ENCODE measurements at regions not wholly inside any gene's neighbourhood (a gene's known extent, or its start where the extent isn't known, plus 50 kb on each side); places are given as distances from the start of the nearest gene placed in this dataset.
"Not testable (repeated sequence)": the region's sequence is repeated elsewhere in the genome, so short reads cannot be mapped to it uniquely, and the experiment has no call there.

GRCh38 chr3:178967177-178967532, 104.5 kb downstream of the ZMAT3 start:
- no peaks in the 10 kb centered on the region for H3K9me3 ChIP-seq
- H3K4me3 ChIP-seq = no peak overlapping the region

GRCh38 chr3:178966299-178967176, 105.1 kb downstream of the ZMAT3 start:
- no peaks in the 10 kb centered on the region for H3K36me3 ChIP-seq (replicated peaks)
- H3K4me1 ChIP-seq = peaks cover 3% of the 10 kb centered on the region
- no peak overlapping the region for H3K4me3 ChIP-seq
- in situ Hi-C loops (cut with MboI; ENCODE audit: low sequenced_read_pairs) = loop anchor here (25.0 kb wide), 1 partner anchor 529 kb away; no protein-coding TSS in a partner anchor
- H3K9me3 ChIP-seq = no peaks in the 10 kb centered on the region
- no peaks in the 10 kb centered on the region for H3K27me3 ChIP-seq (ENCODE audit: low read depth)
- peak in 1 of 2 experiments; percentile 61 for DNase-seq (ENCODE audit: low spot score in 2 of 2)

More at GRCh38 chr3:178967177-178967532, 104.5 kb downstream of the ZMAT3 start:
- Histone ChIP-seq H3K4me1 (peaks cover 3% of the 10 kb centered on the region), H3K36me3 (replicated peaks) (no peaks in the 10 kb centered on the region), H3K27me3 (ENCODE audit: low read depth) (no peaks in the 10 kb centered on the region)
- in situ Hi-C loops (cut with MboI; ENCODE audit: low sequenced_read_pairs) = loop anchor here (25.0 kb wide), 1 partner anchor 530 kb away; no protein-coding TSS in a partner anchor
- no peak for DNase-seq (ENCODE audit: low spot score in 2 of 2)

DNA sequence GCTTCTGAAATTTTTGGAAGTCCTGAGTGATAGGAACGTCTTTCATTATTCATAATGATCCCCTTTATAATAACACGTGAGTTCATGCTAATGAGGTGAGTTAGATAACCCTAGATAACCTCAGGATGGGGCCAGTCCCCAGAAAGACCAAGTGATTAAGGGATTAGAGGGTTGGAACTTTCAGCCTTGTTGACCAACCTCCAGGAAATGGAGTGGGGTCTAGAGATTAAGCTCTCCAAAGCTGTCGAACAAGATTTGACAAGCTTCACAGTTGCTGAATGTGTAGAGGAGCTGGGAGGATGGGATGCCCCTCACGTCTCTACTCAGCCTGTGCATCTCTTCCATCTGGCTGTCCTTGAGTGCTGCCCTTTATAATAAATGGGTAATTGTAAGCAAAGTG, 107.1 kb downstream of the ZMAT3 start:
- no peaks in the 10 kb centered on the region for H3K27me3 ChIP-seq (ENCODE audit: low read depth)
- no peak overlapping the region for H3K4me3 ChIP-seq
- no peaks in the 10 kb centered on the region for H3K9me3 ChIP-seq
- H3K36me3 ChIP-seq (replicated peaks) = no peaks in the 10 kb centered on the region
- no peak for DNase-seq (ENCODE audit: low spot score in 2 of 2)
- H3K4me1 ChIP-seq = peaks cover 15% of the 10 kb centered on the region
- in situ Hi-C loops (cut with MboI; ENCODE audit: low sequenced_read_pairs) = loop anchor here (25.0 kb wide), 1 partner anchor 527 kb away; no protein-coding TSS in a partner anchor

DNA sequence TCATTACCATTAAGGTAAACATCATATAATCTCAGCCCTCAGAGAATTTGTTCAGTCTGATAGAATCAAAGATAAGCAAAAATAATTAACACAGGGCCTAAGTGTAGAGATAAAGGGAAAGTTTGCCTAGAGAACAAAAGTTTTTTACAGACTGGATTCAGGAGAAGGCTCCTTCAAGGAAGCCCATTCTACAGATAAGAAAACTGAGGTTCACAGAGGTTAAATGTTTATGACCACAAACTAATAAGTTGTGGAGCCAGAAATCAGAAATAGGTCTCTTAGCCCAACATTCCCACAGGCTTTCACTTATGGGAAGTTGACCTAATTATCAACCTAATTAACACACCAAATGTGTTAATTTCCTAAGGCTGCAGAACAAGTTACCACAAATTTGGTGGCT, 110.7 kb downstream of the ZMAT3 start:
- peaks cover 17% of the 10 kb centered on the region for H3K4me1 ChIP-seq
- no peaks in the 10 kb centered on the region for H3K9me3 ChIP-seq
- in situ Hi-C loops (cut with MboI; ENCODE audit: low sequenced_read_pairs) = loop anchor here (25.0 kb wide), 1 partner anchor 524 kb away; no protein-coding TSS in a partner anchor
- no peak overlapping the region for H3K4me3 ChIP-seq
- no peaks in the 10 kb centered on the region for H3K27me3 ChIP-seq (ENCODE audit: low read depth)
- DNase-seq (ENCODE audit: low spot score in 2 of 2) = no peak
- no peaks in the 10 kb centered on the region for H3K36me3 ChIP-seq (replicated peaks)

GRCh38 chr3:178960181-178960580, 111.4 kb downstream of the ZMAT3 start:
- in situ Hi-C loops (cut with MboI; ENCODE audit: low sequenced_read_pairs) = loop anchor here (25.0 kb wide), 1 partner anchor 523 kb away; no protein-coding TSS in a partner anchor
- no peaks in the 10 kb centered on the region for H3K9me3 ChIP-seq
- H3K36me3 ChIP-seq (replicated peaks) = no peaks in the 10 kb centered on the region
- no peaks in the 10 kb centered on the region for H3K27me3 ChIP-seq (ENCODE audit: low read depth)
- H3K4me1 ChIP-seq = peaks cover 17% of the 10 kb centered on the region
- no peak overlapping the region for H3K4me3 ChIP-seq
- peak in 1 of 2 experiments; percentile 49 for DNase-seq (ENCODE audit: low spot score in 2 of 2)

- in situ Hi-C loops (cut with MboI; ENCODE audit: low sequenced_read_pairs) = loop anchor here (25.0 kb wide), 1 partner anchor 513 kb away; no protein-coding TSS in a partner anchor
- Histone ChIP-seq H3K36me3 (replicated peaks) (no peaks in the 10 kb centered on the region), H3K4me1 (no peaks in the 10 kb centered on the region), H3K4me3 (no peak overlapping the region), H3K27me3 (ENCODE audit: low read depth) (no peaks in the 10 kb centered on the region), H3K9me3 (no peaks in the 10 kb centered on the region)
- no peak for DNase-seq (ENCODE audit: low spot score in 2 of 2)
Measured at GRCh38 chr3:178950676-178951075, 120.9 kb downstream of the ZMAT3 start.

GRCh38 chr3:178949896-178950295, 121.7 kb downstream of the ZMAT3 start:
- in situ Hi-C loops (cut with MboI; ENCODE audit: low sequenced_read_pairs) = loop anchor here (25.0 kb wide), 1 partner anchor 513 kb away; no protein-coding TSS in a partner anchor
- no peak overlapping the region for H3K4me3 ChIP-seq
- H3K27me3 ChIP-seq (ENCODE audit: low read depth) = no peaks in the 10 kb centered on the region
- no peaks in the 10 kb centered on the region for H3K4me1 ChIP-seq
- DNase-seq (ENCODE audit: low spot score in 2 of 2) = no peak
- no peaks in the 10 kb centered on the region for H3K36me3 ChIP-seq (replicated peaks)
- H3K9me3 ChIP-seq = no peaks in the 10 kb centered on the region

GRCh38 chr3:178948546-178948945, 123.1 kb downstream of the ZMAT3 start:
- H3K4me3 ChIP-seq = no peak overlapping the region
- no peaks in the 10 kb centered on the region for H3K4me1 ChIP-seq
- H3K36me3 ChIP-seq (replicated peaks) = no peaks in the 10 kb centered on the region
- no peaks in the 10 kb centered on the region for H3K9me3 ChIP-seq
- in situ Hi-C loops (cut with MboI; ENCODE audit: low sequenced_read_pairs) = no loop called here
- H3K27me3 ChIP-seq (ENCODE audit: low read depth) = no peaks in the 10 kb centered on the region
- no peak for DNase-seq (ENCODE audit: low spot score in 2 of 2)

DNA sequence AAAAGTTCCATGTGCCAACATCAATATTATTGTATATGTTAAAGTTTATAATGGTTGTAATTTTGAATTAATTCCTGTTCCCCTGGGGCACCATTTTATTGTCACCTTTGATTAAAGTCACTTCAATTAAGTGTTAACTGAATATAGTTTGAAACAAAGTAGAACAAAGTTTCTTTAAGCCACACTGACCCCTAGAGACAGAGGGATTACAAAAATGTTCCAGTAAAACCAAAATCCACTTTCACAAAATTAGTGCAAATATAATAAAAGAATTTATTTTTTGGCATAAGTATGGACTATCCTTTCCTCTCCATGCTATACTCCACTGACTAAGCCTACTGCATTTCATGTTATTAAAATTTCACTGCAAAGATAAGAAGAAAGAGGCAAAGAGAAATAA, 123.9 kb downstream of the ZMAT3 start:
- no peaks in the 10 kb centered on the region for H3K9me3 ChIP-seq
- no peak for DNase-seq (ENCODE audit: low spot score in 2 of 2)
- H3K27me3 ChIP-seq (ENCODE audit: low read depth) = no peaks in the 10 kb centered on the region
- no peaks in the 10 kb centered on the region for H3K4me1 ChIP-seq
- in situ Hi-C loops (cut with MboI; ENCODE audit: low sequenced_read_pairs) = no loop called here
- no peak overlapping the region for H3K4me3 ChIP-seq
- no peaks in the 10 kb centered on the region for H3K36me3 ChIP-seq (replicated peaks)

DNA sequence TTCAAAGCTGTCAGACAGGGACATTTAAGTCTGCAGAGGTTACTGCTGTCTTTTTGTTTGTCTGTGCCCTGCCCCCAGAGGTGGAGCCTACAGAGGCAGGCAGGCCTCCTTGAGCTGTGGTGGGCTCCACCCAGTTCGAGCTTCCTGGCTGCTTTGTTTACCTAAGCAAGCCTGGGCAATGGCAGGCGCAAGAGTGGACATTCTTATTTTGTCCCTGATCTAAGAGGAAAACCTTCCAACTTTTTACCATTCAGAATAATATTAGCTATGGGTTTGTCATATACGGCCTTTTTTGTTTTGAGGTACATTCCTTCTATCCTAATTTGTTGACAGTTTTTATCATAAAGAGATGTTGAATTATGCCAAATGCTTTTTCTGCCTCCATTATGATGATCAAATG, 129.3 kb downstream of the ZMAT3 start:
- in situ Hi-C loops (cut with MboI; ENCODE audit: low sequenced_read_pairs); H3K27me3 ChIP-seq (ENCODE audit: low read depth); H3K4me1 ChIP-seq; H3K36me3 ChIP-seq (replicated peaks); H3K9me3 ChIP-seq; DNase-seq (ENCODE audit: low spot score in 2 of 2); H3K4me3 ChIP-seq: not testable (repeated sequence)

- Histone ChIP-seq H3K4me1 (no peaks in the 10 kb centered on the region), H3K27me3 (ENCODE audit: low read depth) (no peaks in the 10 kb centered on the region), H3K9me3 (no peaks in the 10 kb centered on the region), H3K4me3 (no peak overlapping the region), H3K36me3 (replicated peaks) (no peaks in the 10 kb centered on the region)
- in situ Hi-C loops (cut with MboI; ENCODE audit: low sequenced_read_pairs) = no loop called here
- no peak for DNase-seq (ENCODE audit: low spot score in 2 of 2)
Measured at GRCh38 chr3:178930116-178930515, 141.5 kb downstream of the ZMAT3 start.

GRCh38 chr3:178916223-178916622, 155.4 kb downstream of the ZMAT3 start:
- in situ Hi-C loops (cut with MboI; ENCODE audit: low sequenced_read_pairs) = no loop called here
- Histone ChIP-seq H3K4me3 (no peak overlapping the region), H3K4me1 (no peaks in the 10 kb centered on the region), H3K27me3 (ENCODE audit: low read depth) (no peaks in the 10 kb centered on the region), H3K36me3 (replicated peaks) (no peaks in the 10 kb centered on the region), H3K9me3 (peaks cover 4% of the 10 kb centered on the region)
- DNase-seq (ENCODE audit: low spot score in 2 of 2) = no peak

GRCh38 chr3:178915365-178915764, 156.2 kb downstream of the ZMAT3 start:
- in situ Hi-C loops (cut with MboI; ENCODE audit: low sequenced_read_pairs) = no loop called here
- Histone ChIP-seq H3K27me3 (ENCODE audit: low read depth) (no peaks in the 10 kb centered on the region), H3K4me3 (no peak overlapping the region), H3K4me1 (no peaks in the 10 kb centered on the region), H3K9me3 (peaks cover 4% of the 10 kb centered on the region), H3K36me3 (replicated peaks) (no peaks in the 10 kb centered on the region)
- DNase-seq (ENCODE audit: low spot score in 2 of 2) = no peak

- Histone ChIP-seq H3K4me1 (no peaks in the 10 kb centered on the region), H3K36me3 (replicated peaks) (no peaks in the 10 kb centered on the region), H3K9me3 (no peaks in the 10 kb centered on the region), H3K4me3 (no peak overlapping the region), H3K27me3 (ENCODE audit: low read depth) (no peaks in the 10 kb centered on the region)
- no peak for DNase-seq (ENCODE audit: low spot score in 2 of 2)
- in situ Hi-C loops (cut with MboI; ENCODE audit: low sequenced_read_pairs) = no loop called here
Measured at GRCh38 chr3:178907081-178907480, 164.5 kb downstream of the ZMAT3 start.
